SKM-1 (cell line): ENCODE measurements at regions not wholly inside any gene's neighbourhood (a gene's known extent, or its start where the extent isn't known, plus 50 kb on each side); places are given as distances from the start of the nearest gene placed in this dataset.

Source experiments
- DNase-seq: peaks from one replicate; lab custom pipeline; 2025; ENCODE audit not compliant: unreplicated experiment; lab: John Stamatoyannopoulos, UW

DNA sequence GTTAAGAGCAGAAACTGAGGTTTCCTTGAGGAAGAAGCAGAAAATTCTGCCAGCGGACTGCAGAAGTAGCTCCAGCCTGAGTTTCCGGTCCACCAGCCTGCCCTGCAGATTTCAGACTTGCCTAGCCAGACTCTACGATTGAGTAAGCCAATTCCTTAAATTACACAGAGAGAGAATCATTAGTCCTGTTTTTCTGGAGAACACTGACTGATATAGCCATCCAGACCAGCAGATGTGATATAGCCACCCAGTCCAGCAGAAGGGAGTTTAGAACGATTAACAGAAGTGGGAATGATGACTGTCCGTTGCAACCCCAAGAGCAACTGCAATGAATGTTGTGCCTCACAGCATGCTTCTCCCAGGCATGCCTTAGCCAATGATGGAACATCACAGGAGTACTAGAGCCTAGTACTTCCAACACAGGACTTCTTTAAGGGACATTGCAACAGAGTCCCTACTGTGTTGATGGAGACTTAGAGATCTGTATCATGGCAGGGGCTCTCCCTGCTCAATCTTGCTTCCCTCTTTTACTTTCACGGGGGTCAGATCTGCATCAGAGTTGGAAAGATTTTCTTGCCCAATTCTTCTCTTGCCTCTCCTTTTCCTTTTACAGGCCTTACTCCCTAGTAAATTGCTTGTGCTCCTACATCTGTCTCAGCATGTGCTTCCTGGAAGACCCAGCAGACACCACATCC, 264.6 kb upstream of the CLNK start:
- no peak for DNase-seq

DNA sequence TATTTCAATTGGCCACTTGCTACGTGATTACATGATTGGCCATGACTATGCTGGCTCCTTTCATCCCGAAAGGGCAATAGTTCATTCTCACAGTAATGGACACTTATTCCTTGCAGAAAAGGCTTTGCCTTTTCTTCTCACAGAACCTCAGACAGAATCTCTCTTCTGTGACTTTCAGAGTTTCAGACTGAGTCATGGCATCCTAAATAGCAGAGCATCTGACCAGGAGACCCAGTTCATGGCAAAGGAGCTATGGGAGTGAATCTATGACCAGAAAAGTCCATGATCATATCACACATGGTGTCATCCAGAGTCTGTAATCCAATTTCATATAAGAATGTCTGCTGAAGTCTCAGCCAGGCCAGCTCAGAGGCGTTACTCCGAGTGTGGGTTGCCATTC, 263.3 kb upstream of the CLNK start:
- no peak for DNase-seq

DNA sequence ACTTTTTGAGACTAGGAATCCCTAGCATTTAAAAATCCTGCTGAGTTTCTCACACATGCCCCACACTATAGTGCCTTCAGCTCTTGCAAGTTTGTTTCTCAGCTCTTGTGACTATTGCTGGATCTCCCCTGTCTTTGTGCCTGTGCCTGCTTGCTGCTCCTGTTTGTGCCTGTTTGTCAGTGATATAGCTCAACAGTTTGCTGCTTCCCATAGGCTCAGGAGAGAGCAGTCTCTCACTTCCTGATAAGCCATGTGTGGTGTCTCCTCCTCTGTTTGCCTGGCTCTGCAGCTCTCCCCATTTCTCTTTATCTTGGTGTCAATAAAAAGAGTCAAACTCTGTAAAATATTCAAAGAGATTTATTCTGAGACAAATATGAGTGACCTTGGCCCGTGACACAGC, 259.8 kb upstream of the CLNK start:
- no peak for DNase-seq

DNA sequence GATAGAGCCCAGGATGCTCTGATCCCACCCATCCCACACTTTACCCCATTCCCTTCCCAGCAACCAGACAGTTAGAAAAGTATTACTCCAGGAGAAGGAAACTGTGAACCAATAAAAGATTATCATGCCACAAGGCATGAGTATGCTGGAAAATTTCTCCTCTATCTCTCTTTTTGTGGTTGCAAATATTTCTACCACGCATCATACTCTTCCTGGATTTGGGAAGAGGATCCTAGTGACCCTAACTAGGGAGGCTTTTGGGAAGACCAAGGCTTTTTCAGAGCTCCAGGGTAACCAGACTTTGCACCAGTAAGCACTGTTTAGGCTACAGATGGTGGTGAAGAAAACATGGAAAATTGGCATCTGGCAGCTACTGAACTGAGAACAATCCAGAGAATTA, 257.6 kb upstream of the CLNK start:
- no peak for DNase-seq

DNA sequence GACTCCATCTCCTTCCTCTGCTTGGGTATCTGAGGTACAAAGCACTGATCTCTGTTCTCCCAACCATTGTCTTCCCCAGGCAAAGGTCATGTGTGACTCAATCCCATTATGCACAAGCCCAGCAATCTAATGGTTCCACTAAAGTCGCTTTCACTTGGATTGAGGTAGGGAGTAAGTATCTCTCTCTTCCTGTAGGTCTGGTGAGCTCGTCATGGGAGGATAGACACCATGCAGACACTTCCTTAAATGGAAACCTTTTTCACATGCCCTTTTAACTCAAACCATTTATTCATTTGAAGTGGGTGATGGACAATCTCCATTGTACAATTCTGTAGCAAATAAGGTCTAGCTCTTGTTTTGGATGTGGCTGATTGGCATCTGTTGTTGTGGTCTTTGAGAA, 245.2 kb upstream of the CLNK start:
- no peak for DNase-seq

DNA sequence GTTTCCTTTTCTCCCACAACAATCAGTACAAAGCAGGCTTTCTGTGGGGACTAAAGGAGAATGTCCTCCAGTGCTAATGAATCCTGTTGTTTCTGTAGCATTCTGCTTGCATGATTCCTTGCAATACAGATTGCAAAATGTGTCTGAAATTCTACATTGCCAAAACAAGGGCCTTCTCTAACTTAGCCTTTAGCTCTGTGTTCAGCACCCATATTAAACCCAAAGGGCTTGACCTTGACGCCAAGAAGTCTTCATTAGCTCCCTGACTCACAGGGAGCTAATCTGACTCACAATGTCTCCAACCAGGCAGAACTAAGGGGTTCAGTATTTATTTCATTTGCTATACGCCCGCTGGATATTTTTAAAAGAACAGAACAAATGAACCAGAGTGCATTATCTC, 241.4 kb upstream of the CLNK start:
- DNase-seq = no peak

DNA sequence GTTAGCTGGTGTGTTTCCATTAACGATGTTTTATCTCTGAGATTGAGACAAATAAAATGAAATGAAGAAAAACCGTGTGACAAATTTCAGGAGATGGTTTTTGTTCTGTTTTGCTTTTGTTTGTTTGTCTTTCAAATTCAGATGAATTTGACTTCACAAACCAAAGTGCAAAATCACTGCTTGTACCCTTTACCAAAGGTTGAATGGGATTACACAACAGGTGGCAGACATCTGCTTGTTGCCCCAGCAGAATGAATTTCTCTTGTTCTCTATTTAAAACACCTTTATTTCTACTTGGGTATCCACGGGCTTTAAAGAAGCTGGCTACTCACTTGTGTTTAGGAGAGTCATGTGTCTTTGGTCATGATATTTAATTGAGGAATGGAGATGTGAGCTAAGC, 239.7 kb upstream of the CLNK start:
- DNase-seq = no peak

DNA sequence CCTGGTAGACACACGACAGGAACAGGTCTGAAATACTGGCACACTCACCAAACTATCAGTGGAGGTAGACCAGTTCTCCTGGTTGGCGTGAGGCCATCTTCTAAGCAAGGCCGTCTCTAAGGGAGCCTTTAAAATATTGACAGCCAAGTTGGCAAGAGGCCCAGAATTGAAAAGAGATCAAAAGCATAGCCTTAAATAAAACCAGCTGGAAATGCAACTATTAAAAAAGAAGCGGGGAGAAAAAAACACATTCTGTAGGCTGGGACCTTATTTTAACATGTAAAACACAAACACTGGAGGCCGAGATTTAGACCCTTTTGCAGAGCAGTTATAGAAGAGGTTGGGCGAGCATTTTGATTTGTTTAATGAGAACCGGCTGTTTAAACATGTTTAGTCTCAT, 233.0 kb upstream of the CLNK start:
- no peak for DNase-seq

DNA sequence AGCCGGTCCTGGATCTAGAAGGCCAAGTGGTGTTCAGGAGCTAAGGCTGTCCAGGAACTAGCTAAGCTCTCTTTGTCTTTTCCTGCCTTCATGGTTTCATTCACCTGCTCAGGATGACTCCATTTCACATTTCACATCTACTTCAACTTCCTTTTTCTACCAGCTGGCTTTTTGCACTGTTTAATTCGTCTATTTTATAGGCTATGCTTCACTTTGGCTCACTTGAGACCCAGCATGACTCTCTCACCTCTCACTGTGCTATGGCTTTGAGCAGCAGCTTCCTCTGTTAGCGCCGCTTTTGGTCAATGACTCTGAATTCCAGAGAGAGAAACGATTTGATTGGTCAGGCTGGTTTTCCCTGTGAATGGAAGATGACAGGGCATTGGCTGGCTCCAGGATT, 213.5 kb upstream of the CLNK start:
- DNase-seq = no peak

DNA sequence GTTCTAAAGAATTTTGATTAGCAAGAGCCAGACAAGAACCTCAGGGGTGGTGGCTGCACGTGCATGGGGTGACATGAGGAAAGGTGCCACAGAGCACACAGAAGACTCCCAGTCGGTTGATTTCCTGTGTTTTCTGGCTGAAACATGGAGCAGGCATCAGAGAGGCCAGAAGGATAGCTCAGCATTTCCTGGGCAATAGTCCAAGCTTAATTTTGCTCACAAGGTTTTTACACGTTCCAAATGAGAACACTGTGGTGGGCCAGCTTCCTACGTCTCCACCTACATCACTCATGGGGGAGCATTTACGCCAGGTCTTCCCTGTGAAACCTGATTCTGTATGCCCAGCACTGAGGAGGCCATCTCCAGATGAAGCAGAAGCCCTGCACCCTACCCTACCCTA, 212.5 kb upstream of the CLNK start:
- DNase-seq = no peak

DNA sequence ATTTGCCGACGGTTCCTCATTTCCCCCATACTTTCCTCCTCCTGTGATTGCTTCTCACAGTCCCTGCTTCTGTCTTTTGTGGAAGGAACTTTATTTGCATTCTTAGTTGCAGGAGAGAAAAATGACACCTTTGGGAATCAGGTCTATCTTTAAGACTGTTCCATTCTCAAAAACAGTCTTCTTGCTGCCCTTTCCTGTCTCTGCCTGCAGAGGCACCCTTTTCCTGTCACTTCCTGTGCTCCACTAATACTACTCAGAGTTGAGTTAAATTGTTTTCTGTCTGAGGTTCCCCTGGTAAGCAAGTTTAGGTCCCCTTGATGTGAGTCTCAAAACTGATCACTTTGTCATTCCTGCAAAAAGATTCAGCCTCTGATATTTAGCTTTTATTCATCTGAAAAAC, 208.8 kb upstream of the CLNK start:
- no peak for DNase-seq

DNA sequence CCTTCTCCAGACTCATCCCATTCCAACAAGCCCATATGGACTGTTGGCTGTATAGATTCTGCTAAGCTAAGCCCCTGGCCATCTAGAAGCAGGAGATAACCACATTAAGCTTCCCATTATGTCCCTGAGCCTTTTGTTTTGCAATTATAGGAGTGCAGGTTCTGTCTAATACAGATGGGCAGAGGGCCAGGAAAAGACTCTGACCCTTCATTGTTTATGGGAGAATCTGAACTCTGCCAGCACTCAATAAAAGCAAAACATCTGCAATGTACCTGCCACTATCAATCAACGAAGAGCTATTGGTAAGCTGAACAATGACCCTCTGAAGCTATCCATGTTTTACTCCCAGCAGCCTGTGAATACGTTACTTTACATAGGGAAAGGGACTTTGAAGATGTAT, 207.3 kb upstream of the CLNK start:
- no peak for DNase-seq

DNA sequence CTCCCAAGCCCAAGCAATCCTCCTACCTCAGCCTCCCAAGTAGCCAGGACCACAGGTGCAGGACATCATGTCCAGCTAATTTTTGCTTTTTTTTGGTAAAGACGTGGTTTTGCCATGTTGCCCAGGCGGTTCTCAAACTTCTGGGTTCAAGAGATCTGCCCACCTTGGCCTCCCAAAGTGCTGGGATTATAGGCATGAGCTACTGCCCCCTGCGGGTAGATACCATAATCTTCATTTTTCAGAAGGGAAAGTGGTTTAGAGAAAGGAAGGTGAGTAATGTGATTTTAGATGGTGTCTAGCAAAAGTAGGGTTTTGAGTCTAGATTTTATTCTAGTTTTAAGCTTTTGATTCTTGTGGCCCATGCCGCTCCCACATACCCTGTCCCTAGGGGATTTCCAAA, 205.3 kb upstream of the CLNK start:
- DNase-seq = no peak

DNA sequence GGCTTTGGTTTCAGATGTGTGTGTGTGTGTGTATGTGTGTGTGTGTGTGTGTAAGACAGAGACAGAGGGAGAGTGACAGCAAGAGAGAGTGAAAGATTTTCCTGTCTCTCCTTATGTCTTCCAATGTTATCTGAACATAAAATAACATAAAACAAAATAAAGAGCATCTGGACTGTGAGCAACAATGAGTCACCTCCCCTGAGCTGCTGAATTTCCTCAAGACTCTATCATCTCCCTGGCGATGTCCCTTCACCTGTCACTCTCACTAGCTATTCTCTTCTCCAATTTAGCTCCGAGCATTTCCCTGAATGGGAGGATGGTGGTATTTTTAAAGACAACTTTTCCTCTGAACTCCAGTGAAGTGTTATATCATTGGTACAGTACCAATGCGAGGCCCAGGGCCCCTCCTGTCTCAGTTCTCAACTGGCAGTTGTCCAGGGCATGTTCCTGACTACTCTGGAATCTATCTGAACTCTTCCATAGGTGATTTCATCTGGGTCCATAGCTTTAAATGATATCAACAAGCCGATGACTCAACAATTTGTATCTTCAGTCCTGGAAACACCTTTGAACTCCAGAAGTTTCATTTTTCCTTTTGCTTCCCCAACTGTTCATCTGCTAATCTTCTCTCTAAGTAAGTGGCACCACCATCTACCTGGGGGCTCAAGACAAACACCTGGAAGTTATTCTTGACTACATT, 195.0 kb upstream of the CLNK start:
- no peak for DNase-seq

DNA sequence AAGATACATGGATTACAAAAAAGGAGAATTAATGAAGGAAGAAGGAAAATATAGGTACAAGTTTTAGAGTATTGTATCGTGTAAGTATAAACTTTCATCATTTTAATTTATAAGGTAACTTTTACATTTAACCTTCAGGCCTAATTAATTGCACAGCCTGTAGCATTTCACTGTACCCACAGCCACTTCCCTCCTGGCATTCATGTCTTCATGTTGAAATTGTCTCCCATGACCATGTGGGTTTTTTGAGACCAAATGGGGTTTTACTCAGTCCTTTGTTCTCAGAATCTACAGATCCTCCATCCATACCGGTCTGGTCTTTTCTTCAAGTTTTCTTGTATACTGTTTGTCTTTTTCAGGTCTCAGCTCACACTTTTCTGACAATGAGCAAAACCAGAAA, 194.3 kb upstream of the CLNK start:
- no peak for DNase-seq

DNA sequence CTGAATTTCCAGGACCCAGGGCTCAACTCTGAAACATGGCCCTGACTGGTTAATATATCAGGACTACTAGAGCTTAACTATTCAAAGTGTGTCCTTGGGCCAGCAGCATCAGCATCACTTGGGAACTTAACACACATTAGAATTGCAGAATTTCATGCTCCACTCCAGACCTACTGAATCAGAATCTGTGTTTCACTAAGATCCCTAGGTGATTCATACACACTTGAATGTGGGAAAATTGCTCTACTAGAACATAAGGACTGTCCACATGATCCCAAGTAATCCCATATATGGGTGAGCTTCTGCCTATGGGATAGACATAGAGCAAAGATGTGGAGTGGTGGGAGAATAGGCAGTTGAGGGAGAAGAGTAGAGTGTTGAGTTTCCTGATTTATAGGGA, 192.5 kb upstream of the CLNK start:
- DNase-seq = no peak

DNA sequence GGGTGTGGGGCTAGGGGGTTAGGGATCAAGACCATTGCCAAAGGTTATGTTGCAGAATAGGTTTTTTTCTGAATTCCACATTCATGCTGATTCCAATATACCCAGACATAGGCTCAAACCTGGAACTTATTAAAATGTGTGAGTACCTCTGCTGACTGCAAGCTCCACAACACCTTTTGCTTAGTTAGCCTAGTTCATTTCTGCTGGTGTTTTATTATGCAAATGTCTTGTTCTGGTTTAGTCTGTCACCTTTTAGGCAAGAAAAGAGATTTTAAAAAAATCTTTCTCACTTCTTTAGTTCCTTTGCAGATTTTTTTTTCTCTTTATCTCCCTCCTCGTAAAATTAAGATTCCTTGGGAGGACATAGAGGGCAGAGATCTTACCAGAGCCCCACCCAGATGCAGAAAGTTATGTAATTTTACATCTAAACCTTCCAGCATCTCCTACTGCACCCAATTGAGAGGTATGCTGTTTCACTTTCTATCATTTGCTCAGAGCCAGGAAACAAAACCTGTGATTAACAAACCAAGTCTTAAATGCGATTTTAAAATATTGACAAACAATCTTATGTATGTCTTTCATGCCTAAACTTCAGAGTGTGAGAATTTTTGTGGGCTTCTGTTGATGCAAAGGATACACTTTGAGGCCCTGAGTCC, 190.7 kb upstream of the CLNK start:
- no peak for DNase-seq

DNA sequence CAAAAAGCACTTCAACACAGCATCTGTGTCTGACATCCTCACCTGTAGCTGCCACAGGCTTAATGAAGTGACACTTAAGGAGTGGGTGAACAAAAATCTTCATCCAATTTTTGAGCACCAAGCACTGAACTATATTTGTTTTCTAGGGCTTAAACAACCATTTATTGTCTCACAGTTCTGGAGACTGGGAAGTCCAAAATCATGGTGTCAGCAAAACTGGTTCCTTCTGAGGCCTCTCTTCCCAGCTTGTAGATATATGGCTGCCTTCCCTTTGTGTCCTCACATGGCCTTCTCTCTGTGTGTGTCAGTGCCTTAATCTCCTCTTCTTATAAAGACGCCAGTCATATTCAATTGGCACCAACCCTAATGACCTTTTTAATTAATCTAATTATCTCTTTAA, 189.2 kb upstream of the CLNK start:
- DNase-seq = no peak

DNA sequence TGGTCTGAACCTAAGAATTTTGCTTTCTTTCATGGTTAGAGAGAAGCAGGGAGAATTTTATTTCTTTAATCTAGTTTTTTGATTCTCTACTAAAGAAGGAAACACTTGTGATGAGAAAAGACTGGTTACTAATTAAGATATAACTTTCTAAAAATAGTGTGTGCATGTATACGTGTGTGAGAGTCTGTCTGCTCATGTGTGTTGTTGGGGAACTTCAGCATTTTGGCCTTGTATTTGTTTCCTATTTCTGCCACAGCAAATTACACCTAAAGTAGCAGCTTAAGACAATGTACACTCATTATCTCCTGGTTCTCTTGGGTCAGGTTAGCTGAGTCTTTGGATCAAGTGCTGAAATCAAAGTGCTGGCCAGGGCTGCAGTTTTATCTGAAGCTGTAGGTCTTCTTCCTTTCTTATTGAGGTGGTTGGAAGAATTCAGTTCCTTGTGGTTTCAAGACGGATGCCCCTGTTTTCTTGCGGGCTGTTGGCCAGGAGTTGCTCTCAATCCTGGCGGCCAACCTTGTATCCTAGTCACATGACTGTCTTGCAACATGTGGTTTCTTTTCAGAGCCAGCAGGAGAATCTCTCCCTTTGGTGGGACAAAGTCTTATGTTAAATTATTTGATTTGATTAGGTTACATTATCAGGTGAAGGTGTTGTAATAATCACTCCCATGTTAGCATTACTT, 188.4 kb upstream of the CLNK start:
- DNase-seq = no peak

DNA sequence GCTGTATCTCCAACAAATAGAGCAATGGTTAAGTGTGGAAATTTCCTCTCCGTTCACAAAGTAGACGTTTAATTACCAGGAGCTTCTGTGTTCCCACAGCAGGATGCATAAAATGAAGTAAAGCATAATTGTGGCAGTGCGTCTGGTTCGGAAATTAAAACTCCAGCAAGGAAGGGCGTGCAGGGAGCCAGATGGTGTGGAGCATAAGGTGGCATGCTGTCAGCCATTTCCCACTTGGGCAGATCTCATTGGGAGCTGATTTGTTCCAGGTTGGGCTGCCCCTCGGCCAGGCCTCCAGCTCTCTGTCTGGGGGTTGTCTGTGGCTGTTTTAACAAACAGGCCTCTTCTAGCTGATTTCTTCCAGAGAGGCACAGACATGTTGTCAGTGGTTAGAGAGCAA, 182.1 kb upstream of the CLNK start:
- DNase-seq = no peak

DNA sequence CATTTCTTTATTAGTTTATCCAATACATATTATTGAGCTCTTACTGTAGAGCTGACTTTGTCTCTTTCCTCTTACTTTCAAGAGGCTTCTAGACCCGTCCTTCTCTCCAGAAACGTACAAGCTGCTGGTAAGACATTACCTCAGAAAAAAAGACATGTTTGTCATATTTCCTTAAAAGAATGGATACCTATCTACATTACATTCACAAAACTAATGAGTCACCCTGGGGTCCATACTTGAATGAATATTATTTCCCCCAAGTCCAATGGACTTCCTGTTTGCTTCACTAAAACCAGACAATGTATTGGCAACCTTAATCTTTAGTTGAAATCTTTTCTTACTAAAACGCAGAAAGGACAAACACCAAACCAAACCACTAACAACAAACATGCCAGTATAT, 176.5 kb upstream of the CLNK start:
- DNase-seq = no peak

DNA sequence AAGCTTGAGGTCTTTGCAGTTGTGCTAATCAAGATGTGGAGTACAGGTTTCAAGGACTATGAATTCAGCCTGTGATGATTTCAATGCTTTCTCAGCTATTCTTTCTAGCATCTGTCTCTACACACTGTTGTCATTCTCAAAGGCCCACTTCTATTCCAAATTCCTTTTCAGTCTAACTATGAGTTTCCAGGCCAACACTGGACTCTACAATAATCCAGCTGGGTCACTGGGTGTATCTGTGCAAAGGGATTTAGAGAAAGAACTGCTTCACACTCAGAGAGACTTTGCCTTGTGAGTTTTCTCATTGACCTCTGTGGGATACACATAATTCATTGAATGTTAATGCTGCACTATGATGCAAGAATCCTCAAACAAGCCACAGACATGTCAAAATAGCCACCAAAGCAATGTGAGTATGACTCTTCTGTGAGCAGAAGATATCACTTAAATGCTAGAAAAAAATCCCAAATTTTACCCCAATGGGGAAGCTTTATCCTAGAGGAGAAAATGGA, 171.8 kb upstream of the CLNK start:
- DNase-seq = no peak
